ENCODE measurements at regions not wholly inside any gene's neighbourhood (a gene's known extent, or its start where the extent isn't known, plus 50 kb on each side); places are given as distances from the start of the nearest gene placed in this dataset.

- no peaks in the 10 kb centered on the region for H3K4me1 ChIP-seq (ENCODE audit: insufficient read depth, low read length)
- no peaks in the 10 kb centered on the region for H3K36me3 ChIP-seq (ENCODE audit: insufficient read depth, low read length)
- no peaks in the 10 kb centered on the region for H3K79me2 ChIP-seq (ENCODE audit: insufficient read depth, low read length)
- no peak overlapping the region for H3K4me3 ChIP-seq (ENCODE audit: insufficient read depth, low read length)
- H3K27ac ChIP-seq (ENCODE audit: low read depth, low read length): no peak overlapping the region
- TF ChIP-seq, protein P1, sequence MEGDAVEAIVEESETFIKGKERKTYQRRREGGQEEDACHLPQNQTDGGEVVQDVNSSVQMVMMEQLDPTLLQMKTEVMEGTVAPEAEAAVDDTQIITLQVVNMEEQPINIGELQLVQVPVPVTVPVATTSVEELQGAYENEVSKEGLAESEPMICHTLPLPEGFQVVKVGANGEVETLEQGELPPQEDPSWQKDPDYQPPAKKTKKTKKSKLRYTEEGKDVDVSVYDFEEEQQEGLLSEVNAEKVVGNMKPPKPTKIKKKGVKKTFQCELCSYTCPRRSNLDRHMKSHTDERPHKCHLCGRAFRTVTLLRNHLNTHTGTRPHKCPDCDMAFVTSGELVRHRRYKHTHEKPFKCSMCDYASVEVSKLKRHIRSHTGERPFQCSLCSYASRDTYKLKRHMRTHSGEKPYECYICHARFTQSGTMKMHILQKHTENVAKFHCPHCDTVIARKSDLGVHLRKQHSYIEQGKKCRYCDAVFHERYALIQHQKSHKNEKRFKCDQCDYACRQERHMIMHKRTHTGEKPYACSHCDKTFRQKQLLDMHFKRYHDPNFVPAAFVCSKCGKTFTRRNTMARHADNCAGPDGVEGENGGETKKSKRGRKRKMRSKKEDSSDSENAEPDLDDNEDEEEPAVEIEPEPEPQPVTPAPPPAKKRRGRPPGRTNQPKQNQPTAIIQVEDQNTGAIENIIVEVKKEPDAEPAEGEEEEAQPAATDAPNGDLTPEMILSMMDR (IDR thresholded peaks at IDR 0.05; ENCODE audit: extremely low read depth, low read depth, low read length): no peak
- no peaks in the 10 kb centered on the region for H4K20me1 ChIP-seq (ENCODE audit: insufficient read depth, low read length)
- H3K27me3 ChIP-seq (ENCODE audit: insufficient read depth, low read length): no peaks in the 10 kb centered on the region
- no peak for DNase-seq (ENCODE audit: insufficient read length, low spot score, missing footprints)
- peaks cover 3% of the 10 kb centered on the region for H3K9me3 ChIP-seq (ENCODE audit: low read depth, low read length)
- no peak overlapping the region for H2AFZ ChIP-seq (ENCODE audit: low read length)
- no peak overlapping the region for H3K4me2 ChIP-seq (ENCODE audit: insufficient read depth, low read length)
Measured at GRCh38 chr20:41874658-41875057, 256.5 kb upstream of the CHD6 start.

DNA sequence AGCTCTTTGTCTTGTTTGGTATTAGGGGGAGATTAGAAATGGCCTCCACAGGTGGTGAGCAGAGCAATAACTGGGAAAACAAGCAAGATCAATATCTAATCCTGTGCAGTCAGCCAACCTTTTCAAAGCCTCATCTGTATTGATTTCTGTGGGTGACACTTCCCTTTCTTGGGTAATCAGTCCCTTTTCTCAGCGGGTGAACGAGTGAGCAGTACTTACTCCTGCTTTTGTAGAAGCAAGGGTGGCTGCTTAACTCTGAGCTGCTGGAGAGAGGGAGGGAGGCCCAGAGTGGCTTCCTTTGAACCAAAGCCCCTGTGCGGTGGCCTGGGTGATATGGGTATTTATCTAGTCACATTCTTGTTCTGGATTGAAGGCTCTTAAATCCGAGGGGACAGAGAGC lies 254.8 kb upstream of the CHD6 start:
- H2AFZ ChIP-seq (ENCODE audit: low read length): no peak overlapping the region
- no peak overlapping the region for H3K4me3 ChIP-seq (ENCODE audit: insufficient read depth, low read length)
- DNase-seq (ENCODE audit: insufficient read length, low spot score, missing footprints): no peak
- no peak overlapping the region for H3K27ac ChIP-seq (ENCODE audit: low read depth, low read length)
- H3K27me3 ChIP-seq (ENCODE audit: insufficient read depth, low read length): no peaks in the 10 kb centered on the region
- peaks cover 3% of the 10 kb centered on the region for H3K9me3 ChIP-seq (ENCODE audit: low read depth, low read length)
- no peaks in the 10 kb centered on the region for H3K4me1 ChIP-seq (ENCODE audit: insufficient read depth, low read length)
- no peaks in the 10 kb centered on the region for H3K36me3 ChIP-seq (ENCODE audit: insufficient read depth, low read length)
- no peaks in the 10 kb centered on the region for H4K20me1 ChIP-seq (ENCODE audit: insufficient read depth, low read length)
- TF ChIP-seq, protein P1 (IDR thresholded peaks at IDR 0.05; ENCODE audit: extremely low read depth, low read depth, low read length): no peak
- no peak overlapping the region for H3K4me2 ChIP-seq (ENCODE audit: insufficient read depth, low read length)
- H3K79me2 ChIP-seq (ENCODE audit: insufficient read depth, low read length): no peaks in the 10 kb centered on the region

DNA sequence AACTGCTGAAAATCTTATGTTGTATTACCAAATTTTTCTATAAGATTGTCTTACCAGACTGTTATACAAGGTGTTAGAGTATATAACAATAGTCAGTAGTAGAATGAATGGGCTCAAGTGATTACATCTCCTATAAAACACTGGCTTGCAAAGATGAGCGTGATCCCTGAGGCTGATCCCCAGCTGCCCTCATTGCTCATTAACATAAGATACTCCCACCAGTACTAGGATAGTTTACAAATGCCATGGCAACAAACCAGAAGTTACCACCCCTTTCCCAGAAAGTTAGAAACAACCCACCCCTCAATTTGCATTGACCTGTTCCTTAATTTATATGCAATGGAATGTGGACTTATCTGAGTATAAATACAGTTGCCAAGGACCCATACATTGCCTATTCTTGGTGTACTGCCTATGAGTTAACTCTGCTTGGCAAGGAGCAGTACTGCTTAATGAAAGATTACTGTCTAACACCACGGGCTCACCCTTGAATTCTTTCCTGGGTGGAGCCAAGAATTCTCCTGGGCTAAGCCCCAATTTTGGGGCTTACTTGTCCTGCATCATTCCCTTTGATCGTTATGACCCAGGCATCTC lies 252.8 kb upstream of the CHD6 start:
- TF ChIP-seq, protein P1 (IDR thresholded peaks at IDR 0.05; ENCODE audit: extremely low read depth, low read depth, low read length): no peak
- no peak overlapping the region for H2AFZ ChIP-seq (ENCODE audit: low read length)
- H3K4me3 ChIP-seq (ENCODE audit: insufficient read depth, low read length): no peak overlapping the region
- no peaks in the 10 kb centered on the region for H3K9me3 ChIP-seq (ENCODE audit: low read depth, low read length)
- no peak overlapping the region for H3K4me2 ChIP-seq (ENCODE audit: insufficient read depth, low read length)
- no peaks in the 10 kb centered on the region for H4K20me1 ChIP-seq (ENCODE audit: insufficient read depth, low read length)
- H3K36me3 ChIP-seq (ENCODE audit: insufficient read depth, low read length): no peaks in the 10 kb centered on the region
- no peak for DNase-seq (ENCODE audit: insufficient read length, low spot score, missing footprints)
- no peaks in the 10 kb centered on the region for H3K27me3 ChIP-seq (ENCODE audit: insufficient read depth, low read length)
- H3K4me1 ChIP-seq (ENCODE audit: insufficient read depth, low read length): no peaks in the 10 kb centered on the region
- H3K79me2 ChIP-seq (ENCODE audit: insufficient read depth, low read length): no peaks in the 10 kb centered on the region
- no peak overlapping the region for H3K27ac ChIP-seq (ENCODE audit: low read depth, low read length)

- Histone ChIP-seq H3K79me2 (ENCODE audit: insufficient read depth, low read length) (no peaks in the 10 kb centered on the region), H3K27ac (ENCODE audit: low read depth, low read length) (no peak overlapping the region), H3K9me3 (ENCODE audit: low read depth, low read length) (no peaks in the 10 kb centered on the region), H2AFZ (ENCODE audit: low read length) (no peak overlapping the region), H3K4me1 (ENCODE audit: insufficient read depth, low read length) (no peaks in the 10 kb centered on the region), H3K27me3 (ENCODE audit: insufficient read depth, low read length) (no peaks in the 10 kb centered on the region), H3K36me3 (ENCODE audit: insufficient read depth, low read length) (no peaks in the 10 kb centered on the region), H3K4me2 (ENCODE audit: insufficient read depth, low read length) (no peak overlapping the region), H3K4me3 (ENCODE audit: insufficient read depth, low read length) (no peak overlapping the region), H4K20me1 (ENCODE audit: insufficient read depth, low read length) (no peaks in the 10 kb centered on the region)
- TF ChIP-seq, protein P1 (IDR thresholded peaks at IDR 0.05; ENCODE audit: extremely low read depth, low read depth, low read length): no peak
- DNase-seq (ENCODE audit: insufficient read length, low spot score, missing footprints): no peak
Measured at GRCh38 chr20:41869261-41869660, 251.1 kb upstream of the CHD6 start.
